ENCODE measurements at regions not wholly inside any gene's neighbourhood (a gene's known extent, or its start where the extent isn't known, plus 50 kb on each side); places are given as distances from the start of the nearest gene placed in this dataset.

DNA sequence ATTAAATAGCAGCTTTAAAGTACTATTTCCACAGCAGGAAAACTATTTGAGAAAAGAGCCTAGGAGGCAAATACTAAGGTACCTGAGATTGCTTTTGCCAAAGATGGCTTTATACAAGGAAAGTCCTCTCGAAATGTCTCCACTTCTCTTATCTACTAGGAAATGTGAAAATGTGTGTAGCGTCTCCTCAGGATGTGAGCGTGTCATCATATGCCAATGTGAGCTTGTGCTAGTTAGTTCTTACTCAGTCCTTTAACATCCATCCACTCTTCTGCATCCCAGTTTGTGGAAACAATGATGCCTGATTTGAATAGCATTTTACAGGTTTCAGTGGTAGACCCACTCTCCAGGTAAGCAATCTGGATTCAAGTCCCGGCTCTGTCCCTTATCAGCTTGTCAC lies 421.0 kb downstream of the DYNC2H1 start:
- DNase-seq = no peak

DNA sequence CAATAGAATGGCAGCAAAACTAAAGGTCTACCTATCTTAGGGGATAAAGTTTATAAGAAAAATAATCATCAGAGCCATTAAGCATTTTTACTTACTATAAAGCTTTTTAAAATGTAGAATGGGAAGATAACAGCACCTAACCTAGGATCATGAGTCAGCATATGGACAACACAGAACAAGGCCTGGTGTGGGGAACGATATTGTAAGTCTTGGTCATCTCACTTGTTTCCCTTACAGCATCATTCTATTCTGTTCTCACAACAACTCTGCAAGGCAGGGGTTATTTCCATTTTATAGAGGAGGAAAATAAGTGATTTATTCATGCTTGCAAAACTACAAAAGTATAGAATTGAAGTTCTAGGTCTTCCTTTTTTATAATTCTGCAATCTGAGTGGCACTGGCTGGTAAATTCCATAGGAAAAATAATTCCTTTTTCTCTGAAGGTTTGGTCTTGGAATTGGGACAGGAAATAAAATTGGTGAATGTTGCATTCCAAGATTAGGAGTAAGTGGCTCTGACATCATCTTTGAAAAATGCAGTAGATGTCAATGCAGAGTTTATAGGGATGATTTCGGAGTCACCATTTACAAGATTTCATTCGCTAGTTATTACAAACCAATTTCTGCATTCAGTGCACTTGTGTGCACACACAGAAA lies 423.0 kb downstream of the DYNC2H1 start:
- DNase-seq = no peak

DNA sequence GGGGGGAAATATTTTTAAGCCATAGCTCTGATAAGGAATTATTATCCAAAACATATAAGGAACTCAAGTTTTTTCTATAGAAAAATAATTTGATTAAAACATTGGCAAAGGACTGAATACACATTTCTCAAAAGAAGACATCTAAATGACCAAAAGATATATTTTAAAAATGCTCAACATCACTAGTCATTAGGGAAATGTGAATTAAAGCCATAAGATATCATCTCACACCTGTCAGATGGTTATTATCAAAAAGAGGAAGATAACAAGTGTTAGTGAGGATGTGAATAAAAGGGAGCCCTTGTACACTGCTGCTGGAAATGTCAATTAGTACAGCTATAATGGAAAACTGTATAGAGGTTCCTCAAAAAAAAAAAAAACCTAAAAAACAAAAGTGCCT lies 425.0 kb downstream of the DYNC2H1 start:
- DNase-seq = no peak

DNA sequence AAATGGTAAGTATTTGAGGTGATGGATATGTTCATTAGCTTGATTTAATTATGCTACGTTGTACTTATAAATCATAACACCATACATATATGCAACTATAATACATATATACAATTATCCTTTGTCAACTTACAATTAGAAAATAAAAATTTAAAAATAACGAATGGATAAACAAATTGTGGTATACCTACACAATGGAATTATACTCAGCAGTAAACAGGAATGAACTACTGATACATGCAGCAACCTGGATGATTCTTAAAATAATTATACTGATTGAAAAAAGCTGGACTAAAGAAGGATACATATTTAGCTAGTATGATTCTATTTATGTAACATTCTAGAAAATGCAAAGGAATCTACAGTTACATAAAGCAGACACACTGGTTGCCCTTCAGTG lies 425.7 kb downstream of the DYNC2H1 start:
- DNase-seq = no peak

DNA sequence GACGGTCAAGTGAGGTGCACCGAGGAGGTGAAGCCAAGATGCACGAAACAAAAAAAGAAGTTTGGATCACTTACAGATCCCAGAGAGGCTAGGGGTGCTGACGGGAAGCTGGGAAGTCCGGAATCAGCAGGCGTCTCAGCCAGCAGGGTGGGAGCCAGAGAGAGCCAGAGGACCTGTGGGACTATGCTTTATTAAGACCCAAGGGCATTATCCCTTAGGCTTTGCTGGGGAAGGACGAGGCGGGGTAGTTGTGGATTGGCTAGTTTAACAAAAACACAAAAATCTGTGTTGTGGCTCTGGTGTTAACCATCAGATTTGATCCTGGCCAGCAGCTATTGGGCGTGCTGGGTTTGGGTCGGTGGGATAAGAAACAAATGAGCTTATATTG lies 427.1 kb downstream of the DYNC2H1 start:
- DNase-seq = no peak

DNA sequence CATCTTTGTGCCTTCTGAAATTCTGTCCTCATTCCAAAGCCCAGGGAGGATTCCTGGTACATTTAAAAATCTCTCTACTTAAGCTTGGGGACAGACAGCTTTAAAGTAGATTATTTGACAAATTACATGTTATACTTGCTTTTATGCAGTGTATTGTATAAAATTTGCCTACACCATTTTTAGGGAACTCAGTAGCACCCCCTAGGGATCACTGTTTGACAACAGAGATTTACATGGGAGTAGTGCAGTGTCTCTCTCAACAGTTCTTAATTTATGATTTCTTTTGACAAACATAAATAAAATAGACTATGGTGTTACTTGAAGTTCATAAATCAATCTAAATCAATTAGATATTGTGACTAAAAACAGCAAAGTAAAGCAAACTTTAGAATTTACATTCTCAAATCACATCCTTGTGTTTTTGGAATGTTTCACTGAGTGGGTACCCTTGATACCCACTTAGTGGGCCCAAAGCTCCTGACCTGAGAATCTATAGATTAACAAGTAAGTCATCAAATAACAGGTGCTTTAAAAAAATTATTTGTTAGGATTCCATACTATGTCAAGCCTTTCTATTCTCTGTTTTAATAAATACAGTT lies 428.8 kb downstream of the DYNC2H1 start:
- DNase-seq = no peak

DNA sequence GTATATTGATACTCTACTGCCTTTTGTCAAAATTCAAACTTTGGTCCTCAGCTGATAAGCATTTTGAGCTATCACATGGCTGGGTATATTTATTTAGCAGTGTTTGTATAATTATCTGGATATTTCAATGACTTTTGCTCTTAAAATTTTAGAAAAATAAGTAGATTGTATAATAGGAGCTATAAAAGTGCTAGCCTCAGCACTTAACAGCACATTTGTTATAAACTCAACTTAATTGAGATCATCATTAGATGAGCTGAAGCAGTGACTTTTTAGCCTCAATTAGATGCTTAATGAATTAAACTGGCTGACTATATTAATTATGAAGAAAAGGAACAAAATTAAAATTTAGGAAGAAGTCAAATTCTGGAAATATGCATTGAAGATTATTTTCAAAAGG lies 429.9 kb downstream of the DYNC2H1 start:
- no peak for DNase-seq

DNA sequence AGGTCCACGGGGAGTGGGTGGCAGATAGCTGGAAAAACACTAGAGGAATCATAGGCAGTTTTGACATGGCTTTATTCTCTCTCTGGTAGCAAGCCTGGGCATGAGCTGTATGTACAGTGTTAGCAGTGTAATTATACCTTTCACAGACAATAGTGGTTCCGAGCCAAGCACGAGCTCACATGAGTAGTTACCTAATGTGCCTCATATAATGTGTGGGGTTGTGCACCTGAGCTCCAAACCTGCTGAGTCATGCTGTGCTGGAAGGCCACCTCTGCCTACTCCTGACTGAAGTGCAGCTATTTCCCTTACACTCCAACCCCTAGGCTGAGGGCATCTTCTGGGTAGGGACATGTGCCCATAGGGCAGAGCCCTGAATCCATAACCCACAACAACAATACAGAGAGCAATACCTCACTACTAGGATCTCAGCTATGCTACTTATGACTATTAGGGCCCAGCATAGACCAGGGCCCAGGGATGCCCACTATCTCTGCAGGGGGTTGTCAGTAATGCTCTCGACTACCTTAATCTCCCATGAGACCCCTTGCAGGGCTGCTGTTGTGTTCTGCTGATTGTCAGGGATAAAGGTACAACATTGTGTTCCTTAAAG lies 432.1 kb downstream of the DYNC2H1 start:
- no peak for DNase-seq

DNA sequence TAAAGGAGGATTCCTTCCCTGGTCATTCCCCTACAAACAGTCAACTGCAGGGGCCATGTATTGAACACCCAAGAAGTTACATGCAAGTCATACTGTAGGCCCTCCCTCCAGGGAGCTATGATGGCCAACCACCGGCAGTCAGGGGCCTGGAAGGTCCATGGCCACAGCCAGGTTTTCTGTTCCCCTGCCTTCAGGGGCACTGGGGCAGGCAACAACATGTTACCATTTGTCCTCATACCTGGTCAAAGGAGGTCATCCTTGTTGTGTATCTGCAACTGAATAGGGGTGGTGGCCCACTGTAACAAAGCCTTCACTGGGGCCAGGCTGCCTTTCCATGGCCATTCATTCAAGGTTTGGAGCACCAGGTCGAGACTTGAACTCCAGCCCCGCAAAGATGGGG lies 433.6 kb downstream of the DYNC2H1 start:
- no peak for DNase-seq

DNA sequence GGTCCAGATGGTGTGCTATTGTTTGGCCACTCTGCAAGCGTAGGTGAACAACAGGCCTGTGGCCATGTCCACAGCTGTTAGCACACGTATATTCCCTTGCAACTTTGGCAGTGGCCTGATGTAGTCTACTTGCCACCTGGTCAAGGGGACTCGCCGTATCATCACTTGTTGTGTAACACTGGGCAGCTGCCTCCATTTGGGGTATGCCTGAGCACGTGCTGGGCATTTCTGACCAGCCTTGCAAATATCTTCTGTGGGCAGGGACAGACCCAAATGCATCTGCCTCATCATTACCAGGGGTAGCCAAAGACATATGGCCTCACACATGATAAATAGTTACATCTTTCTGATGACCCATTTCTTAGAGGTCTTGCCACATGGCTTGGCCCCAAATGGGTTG lies 434.2 kb downstream of the DYNC2H1 start:
- DNase-seq = no peak

DNA sequence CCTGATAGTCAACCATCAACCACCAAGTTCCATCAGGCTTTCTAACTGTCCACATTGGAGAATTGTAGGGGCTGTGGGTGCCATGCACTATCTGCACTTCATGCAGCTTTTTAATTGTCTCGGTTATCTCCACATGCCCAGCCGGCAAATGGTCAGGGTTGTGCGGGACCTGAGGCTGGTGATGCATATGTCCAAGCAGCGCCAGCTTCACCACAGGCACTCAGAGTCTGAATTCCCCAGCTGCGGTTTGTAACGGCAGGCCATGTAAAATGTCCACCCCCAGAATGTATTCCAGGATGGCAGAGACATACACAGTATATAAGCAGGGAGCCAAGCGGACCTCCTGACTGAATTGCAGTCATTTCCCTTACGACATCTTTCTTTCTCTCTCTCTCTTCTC lies 435.6 kb downstream of the DYNC2H1 start:
- DNase-seq = no peak

DNA sequence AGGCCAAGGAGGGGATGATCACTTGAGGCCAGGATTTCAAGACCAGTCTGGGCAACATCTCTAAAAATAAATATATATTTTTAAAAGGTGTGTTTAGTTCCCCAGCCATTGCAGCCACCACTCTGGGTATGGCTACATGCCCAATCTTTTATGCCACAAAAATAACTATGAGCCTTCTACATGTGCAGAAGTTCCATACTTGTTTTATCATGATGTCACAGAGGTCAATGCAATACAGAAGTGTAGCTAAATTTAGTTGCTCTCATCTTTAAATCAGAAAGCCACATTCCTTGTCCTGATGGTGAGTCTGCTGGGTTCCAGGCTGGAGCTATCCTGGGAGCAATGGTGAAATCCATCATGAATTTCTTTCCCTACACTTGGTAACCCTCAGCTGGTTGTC lies 436.3 kb downstream of the DYNC2H1 start:
- DNase-seq = no peak

DNA sequence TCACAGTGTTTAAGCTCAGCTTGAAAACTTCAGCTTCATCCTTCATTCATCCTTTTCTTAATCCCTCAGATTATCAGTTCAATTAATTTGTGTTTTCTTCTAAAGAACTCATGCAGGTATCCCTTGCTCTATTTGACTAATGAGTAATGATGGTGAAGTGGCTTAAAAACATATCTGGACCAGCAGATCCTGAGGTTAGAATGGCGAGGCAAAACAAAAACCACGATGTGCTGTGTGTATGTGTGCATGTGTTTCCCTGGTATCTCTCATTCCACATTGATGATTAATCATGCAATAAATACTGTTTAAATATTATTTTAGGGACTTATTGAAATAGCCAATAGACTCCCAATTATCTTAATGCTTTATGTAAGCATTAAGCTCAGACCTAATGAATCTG lies 437.0 kb downstream of the DYNC2H1 start:
- DNase-seq = no peak

DNA sequence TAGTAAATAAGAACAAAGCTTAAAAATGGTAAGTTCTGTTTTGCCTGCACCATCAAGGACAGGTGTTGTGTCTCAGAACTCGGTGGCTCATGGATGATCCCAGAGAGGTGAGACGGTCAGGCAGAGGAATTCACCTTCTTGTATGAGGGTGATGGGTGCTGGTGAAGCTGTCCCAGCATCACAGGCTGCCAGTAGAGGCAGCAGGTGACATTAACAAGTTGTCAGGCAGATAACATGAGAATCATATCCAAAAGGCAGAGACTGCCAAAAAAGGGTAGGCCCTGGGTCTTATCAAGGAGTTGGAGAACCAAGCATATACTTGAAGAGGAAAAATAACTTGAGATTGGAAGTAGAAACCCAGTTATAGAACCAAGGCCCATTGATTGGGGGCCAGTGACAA lies 437.8 kb downstream of the DYNC2H1 start:
- DNase-seq = no peak

DNA sequence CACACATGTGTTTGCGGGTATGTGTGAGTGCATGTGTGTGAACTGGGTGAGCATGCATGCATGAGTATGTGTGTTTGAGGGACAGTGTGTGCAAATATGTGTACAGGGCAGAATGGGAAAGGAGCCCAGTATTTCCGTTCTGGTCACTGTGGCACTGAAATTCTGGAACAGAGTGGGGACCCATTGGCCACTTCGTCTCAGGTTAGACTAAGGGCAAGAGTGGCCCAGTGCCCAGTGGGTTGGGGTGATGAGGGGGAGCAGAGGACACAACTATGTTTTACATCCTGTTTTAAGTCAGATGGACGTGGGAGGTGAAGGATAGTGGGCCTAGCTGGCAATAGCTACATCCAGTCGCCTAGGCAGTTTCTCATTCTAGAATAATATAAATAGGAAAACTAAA lies 438.5 kb downstream of the DYNC2H1 start:
- DNase-seq = no peak

DNA sequence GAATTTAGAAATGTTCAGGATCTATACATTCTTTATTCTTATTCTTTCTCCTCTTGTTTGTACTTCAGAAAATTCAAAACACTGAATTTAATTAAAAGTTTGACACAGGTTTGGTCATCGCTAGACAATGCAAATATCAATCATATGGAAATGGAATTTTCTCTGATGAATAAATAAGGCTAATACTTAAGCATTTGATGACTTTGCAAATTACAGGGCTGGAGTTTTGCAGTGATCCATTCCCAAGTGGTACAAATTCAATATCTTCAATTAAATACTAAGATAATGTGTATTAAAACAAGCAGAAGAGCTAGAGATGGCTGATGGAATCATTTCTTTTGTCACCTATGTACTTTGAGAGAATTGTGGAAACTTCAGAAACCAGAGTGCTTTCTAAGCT lies 439.6 kb downstream of the DYNC2H1 start:
- no peak for DNase-seq

DNA sequence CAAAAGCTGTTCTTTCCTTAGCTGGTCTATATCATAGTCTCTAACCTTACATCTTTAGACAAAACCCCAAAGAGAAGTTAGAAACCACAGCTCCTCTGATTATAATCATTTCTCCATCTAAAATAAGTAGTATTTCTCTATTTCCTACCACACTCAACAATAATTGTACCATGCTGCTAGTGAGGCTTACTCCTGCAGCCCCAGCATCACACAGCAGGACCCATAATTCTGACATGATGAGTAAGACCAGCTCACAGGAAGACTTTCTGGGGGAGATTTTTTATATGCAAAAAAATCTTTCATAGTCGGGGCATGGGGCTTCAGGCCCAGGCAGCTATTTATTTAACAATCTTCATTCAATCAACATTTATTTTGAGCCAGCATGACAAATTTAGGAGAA lies 441.6 kb downstream of the DYNC2H1 start:
- no peak for DNase-seq

DNA sequence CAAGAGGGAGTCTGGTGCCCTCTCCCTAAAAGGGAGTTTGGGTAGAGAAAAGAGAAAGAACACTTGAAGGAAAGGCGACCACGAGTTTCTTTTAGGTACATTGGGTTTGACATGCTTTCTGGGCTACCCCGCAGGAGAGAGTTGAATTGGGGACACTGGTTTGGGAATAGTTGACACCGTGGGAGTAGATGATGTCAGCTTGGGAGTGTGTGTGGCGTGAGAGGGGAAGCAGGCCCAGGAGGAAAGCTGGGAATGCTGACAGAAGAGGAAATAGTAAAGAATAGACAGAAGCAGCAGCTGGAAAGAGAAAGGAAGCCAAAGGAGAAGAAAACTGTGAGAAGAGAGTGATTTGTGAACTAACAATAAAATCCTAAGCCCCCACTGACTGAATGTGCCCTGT lies 442.9 kb downstream of the DYNC2H1 start:
- DNase-seq = no peak

DNA sequence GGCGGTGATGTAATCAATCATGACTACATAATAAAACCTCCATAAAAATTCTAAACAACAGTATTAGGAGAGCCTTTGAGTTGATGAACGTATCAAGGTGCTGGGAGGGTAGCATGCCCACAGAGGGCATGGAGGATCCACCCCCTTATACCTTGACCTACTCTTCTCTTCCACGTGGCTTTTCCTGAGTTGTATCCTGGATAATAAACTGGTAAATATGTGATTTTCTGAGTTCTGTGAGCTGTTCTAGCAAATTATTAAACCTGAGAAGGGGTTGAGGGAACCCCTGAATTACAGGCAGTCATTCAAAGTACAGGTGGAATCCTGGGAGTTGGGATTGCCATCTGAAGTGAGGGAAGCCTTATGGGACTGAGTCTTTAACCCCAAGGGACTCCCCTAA lies 446.9 kb downstream of the DYNC2H1 start:
- DNase-seq = no peak

DNA sequence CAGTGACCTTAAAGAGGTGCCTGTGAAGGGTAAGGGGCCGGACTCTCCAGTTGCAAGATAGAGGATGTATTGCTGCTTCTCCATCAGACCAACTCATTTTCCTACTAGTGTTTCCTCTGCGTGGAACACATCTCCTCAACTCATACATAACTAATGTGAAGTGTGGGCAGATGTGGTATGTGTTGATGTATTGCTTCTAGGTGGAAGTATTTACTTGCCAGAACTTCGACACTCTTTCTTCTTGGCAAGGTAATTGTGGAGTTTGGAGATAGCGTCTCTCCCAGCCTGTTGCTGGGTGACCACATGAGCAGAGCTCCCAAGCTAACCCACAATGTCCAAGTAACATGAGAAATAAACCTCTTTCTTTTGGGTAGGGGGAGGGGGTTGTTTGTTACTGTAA lies 456.9 kb downstream of the DYNC2H1 start:
- DNase-seq = no peak

DNA sequence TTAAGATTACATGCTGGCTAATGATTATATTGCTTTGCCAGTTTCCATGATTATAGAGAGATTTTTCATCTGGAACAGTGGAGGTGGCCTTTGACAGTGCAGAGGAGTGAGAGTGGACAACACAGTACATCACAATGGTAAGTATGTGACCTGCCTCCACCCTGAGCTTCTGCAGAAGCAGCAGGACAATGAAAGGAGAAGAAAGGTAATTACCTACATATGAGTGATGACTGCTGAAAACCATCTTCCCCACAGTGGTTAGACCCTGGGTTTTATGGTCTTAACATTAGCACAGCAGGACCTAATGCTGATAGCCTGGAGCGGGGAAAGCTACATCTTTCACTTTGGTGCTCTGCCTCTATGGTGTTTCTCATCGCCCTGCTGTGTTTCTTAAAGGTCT lies 454.7 kb upstream of the DDI1 start:
- no peak for DNase-seq

DNA sequence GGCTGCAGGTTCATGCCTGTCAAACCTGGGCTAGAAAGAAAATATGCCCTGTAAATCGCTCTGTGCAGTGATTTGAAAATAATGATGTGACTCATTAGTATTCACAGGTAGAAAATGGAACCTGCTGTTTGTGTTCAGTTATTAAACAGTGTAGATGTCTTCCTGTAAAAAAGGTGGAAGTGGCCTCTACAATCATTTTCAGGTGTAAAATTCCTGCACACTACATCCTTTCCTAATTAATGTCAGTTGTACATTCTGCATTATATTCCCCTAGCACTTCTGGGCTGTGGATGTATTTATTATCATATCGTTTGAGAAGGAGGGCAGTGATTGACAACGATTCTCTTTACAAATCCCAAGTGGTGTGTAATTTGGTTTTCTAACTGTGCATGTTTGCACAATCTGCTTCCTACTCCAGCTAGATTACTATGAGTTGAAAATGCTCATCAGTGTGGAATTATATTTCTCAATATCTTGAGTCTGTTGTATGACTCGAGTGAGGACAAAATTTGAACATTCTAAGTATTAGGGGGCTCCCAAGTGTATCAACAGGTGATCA lies 454.0 kb upstream of the DDI1 start:
- no peak for DNase-seq

DNA sequence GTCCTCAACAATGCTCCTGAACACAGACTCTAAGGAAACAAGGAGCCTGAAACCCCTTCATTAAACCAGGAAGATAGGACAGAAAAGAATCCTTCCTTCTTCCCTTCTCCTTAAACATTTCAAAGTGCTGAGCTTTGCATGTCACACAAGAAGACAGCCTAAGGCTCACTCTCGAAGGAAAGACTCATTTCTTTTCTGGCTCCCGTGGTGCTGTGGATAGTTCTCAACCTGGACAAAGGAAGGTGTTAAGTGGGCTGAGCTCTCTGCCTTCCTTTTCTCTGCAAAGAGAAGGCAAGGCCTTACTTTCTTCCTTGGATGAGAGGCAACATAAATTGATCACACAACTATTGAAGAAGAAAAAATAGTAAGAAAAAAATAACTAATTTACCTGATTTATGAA lies 452.4 kb upstream of the DDI1 start:
- no peak for DNase-seq

DNA sequence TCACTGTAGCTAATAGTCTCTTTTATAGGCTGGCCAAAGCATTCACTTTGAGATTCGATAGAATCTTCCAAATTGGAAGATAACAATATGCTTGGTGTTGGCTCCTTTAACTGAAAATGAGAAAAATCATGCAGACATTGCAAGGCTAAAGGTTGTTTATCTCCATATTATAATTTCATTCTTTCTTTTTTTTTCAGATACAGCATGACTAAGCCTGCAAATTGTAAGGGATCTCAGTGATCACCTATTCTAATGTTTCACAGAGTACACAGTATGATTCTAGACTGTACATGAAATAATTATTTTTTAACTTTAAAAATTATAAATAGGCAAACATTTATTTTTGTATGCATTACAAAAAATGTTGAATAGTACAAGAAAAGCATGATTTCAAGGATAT lies 451.7 kb upstream of the DDI1 start:
- no peak for DNase-seq

DNA sequence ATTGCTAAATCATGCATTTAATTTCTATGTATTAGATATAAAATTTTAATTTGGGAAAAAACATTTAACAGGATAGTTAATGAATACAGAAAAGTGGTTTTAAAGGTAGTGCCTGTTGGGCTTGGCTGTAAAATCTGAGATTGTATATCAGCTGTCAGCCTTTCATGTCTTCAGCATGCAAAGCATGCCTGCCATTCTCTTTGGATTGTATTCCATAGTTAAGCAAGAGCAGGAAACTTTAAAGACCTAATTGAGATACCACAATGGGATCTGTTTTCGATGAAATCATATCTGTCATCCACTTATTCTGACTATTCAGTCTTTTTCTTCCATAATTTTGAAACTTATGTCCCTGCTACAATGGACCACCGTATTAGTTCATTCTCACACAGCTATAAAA lies 451.0 kb upstream of the DDI1 start:
- no peak for DNase-seq
